MM.1S (cell line): ENCODE measurements at regions not wholly inside any gene's neighbourhood (a gene's known extent, or its start where the extent isn't known, plus 50 kb on each side); places are given as distances from the start of the nearest gene placed in this dataset.

Experiments
- DNase-seq: peaks from one replicate; pipeline ENCODE4 v3.0.0-alpha.2; 2015
- H2AFZ ChIP-seq: fragments of 300-600 bp; sonication (generic); 2 replicates; pipeline ENCODE4 v1.6.0; 2016; ENCODE audit warnings: antibody characterized with exemption, low read length
- H3F3A ChIP-seq: fragments of 300-600 bp; sonication (generic); 2 replicates; pipeline ENCODE4 v1.6.1; 2016; ENCODE audit warnings: mild to moderate bottlenecking, antibody characterized with exemption, low read length, moderate library complexity, mixed read lengths; ENCODE audit not compliant: insufficient read depth
- H3K27ac ChIP-seq: fragments of 300-600 bp; sonication (generic); 2 replicates; pipeline ENCODE4 v1.5.1; 2016; ENCODE audit warnings: mild to moderate bottlenecking, low read length
- H3K27me3 ChIP-seq: fragments of 300-600 bp; sonication (generic); replicated peaks from 2 replicates; pipeline ENCODE4 v1.6.0; 2016; ENCODE audit warnings: low read length; ENCODE audit not compliant: insufficient read depth
- H3K36me3 ChIP-seq: fragments of 300-600 bp; sonication (generic); replicated peaks from 2 replicates; pipeline ENCODE4 v1.6.1; 2016; ENCODE audit warnings: mild to moderate bottlenecking, low read length, mixed read lengths; ENCODE audit not compliant: insufficient read depth
- H3K4me1 ChIP-seq: fragments of 300-600 bp; sonication (generic); 2 replicates; pipeline ENCODE4 v1.6.1; 2016; ENCODE audit warnings: low read length, mixed read lengths
- H3K4me2 ChIP-seq: fragments of 300-600 bp; sonication (generic); 2 replicates; pipeline ENCODE4 v1.6.0; 2016; ENCODE audit warnings: low read depth, low read length
- H3K4me3 ChIP-seq: fragments of 300-600 bp; sonication (generic); 2 replicates; pipeline ENCODE4 v1.5.1; 2016; ENCODE audit warnings: low read length, mixed read lengths
- H3K79me2 ChIP-seq: fragments of 300-600 bp; sonication (generic); 2 replicates; pipeline ENCODE4 v1.6.1; 2016; ENCODE audit warnings: mixed run types, low read length, mixed read lengths
- H3K9ac ChIP-seq: fragments of 300-600 bp; sonication (generic); 2 replicates; pipeline ENCODE4 v1.6.1; 2016; ENCODE audit warnings: low read length, mixed read lengths
- H3K9me2 ChIP-seq: fragments of 300-600 bp; sonication (generic); replicated peaks from 2 replicates; pipeline ENCODE4 v1.6.1; 2016; ENCODE audit warnings: mild to moderate bottlenecking, low read length, mixed read lengths; ENCODE audit not compliant: insufficient read depth
- H3K9me3 ChIP-seq: fragments of 300-600 bp; sonication (generic); replicated peaks from 2 replicates; pipeline ENCODE4 v1.6.1; 2016; ENCODE audit warnings: mild to moderate bottlenecking, low read length, mixed read lengths; ENCODE audit not compliant: insufficient read depth
- H4K20me1 ChIP-seq: fragments of 300-600 bp; sonication (generic); 2 replicates; pipeline ENCODE4 v1.6.1; 2016; ENCODE audit warnings: mild to moderate bottlenecking, low read length, moderate library complexity, mixed read lengths; ENCODE audit not compliant: insufficient read depth
- EZH2 ChIP-seq: fragments of 300-600 bp; sonication (generic); optimal IDR thresholded peaks from 2 replicates; pipeline ENCODE3; 2017; ENCODE audit warnings: low read depth, mild to moderate bottlenecking, antibody characterized with exemption, low read length, mixed read lengths
- EZH2phosphoT487 ChIP-seq: fragments of 300-600 bp; sonication (generic); IDR thresholded peaks from 2 replicates; pipeline ENCODE4 v1.6.1; 2018; ENCODE audit warnings: antibody characterized with exemption, low read length
- TF ChIP-seq, protein P1 (sequence below): fragments of 300-600 bp; sonication (generic); IDR thresholded peaks from 2 replicates; pipeline ENCODE4 v1.5.1; 2016; ENCODE audit warnings: antibody characterized with exemption, low read length, mixed read lengths

GRCh38 chr4:130534651-130535050 is 1438.7 kb downstream of the C4orf33 start:
- Histone ChIP-seq H3K36me3 (no peaks in the 10 kb centered on the region), H3K27ac (no peak overlapping the region), H3K4me3 (no peak overlapping the region), H3K9ac (no peak overlapping the region), H3K4me2 (no peak overlapping the region), H3K9me3 (no peaks in the 10 kb centered on the region), H3K4me1 (no peaks in the 10 kb centered on the region), H2AFZ (no peak overlapping the region), H4K20me1 (no peaks in the 10 kb centered on the region), H3K9me2 (no peaks in the 10 kb centered on the region), H3K79me2 (no peaks in the 10 kb centered on the region), H3F3A (no peaks in the 10 kb centered on the region), H3K27me3 (no peaks in the 10 kb centered on the region)
- TF ChIP-seq EZH2 (no peak), EZH2phosphoT487 (no peak)
- no peak for DNase-seq

DNA sequence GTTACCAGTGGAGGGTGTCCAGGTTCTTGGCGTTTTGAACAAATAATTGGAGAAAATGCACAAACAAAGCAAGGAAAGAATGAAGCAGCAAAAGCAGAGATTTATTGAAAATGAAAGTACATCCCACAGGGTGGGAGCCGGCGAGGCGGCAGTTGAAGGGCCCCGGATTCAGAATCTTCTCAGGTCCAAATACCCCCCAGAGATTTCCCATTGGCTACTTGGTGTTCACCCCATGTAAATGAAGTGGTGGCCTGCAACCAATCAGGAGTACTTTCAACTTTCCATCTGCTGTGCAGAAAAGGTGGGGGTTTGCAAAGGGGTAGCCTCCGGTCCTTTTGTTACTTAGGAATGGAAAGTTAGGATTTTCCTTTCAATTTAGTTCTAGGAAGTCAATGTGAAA is 1447.0 kb downstream of the C4orf33 start:
- Histone ChIP-seq H3K36me3 (no peaks in the 10 kb centered on the region), H3K79me2 (no peaks in the 10 kb centered on the region), H3K9me3 (no peaks in the 10 kb centered on the region), H3K9ac (no peak overlapping the region), H4K20me1 (no peaks in the 10 kb centered on the region), H3K4me1 (no peaks in the 10 kb centered on the region), H2AFZ (no peak overlapping the region), H3K27ac (no peak overlapping the region), H3K27me3 (no peaks in the 10 kb centered on the region), H3F3A (no peaks in the 10 kb centered on the region), H3K4me2 (no peak overlapping the region), H3K9me2 (no peaks in the 10 kb centered on the region), H3K4me3 (no peak overlapping the region)
- DNase-seq: no peak
- TF ChIP-seq, protein P1, sequence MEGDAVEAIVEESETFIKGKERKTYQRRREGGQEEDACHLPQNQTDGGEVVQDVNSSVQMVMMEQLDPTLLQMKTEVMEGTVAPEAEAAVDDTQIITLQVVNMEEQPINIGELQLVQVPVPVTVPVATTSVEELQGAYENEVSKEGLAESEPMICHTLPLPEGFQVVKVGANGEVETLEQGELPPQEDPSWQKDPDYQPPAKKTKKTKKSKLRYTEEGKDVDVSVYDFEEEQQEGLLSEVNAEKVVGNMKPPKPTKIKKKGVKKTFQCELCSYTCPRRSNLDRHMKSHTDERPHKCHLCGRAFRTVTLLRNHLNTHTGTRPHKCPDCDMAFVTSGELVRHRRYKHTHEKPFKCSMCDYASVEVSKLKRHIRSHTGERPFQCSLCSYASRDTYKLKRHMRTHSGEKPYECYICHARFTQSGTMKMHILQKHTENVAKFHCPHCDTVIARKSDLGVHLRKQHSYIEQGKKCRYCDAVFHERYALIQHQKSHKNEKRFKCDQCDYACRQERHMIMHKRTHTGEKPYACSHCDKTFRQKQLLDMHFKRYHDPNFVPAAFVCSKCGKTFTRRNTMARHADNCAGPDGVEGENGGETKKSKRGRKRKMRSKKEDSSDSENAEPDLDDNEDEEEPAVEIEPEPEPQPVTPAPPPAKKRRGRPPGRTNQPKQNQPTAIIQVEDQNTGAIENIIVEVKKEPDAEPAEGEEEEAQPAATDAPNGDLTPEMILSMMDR: no peak
- TF ChIP-seq EZH2phosphoT487 (no peak), EZH2 (no peak)

DNA sequence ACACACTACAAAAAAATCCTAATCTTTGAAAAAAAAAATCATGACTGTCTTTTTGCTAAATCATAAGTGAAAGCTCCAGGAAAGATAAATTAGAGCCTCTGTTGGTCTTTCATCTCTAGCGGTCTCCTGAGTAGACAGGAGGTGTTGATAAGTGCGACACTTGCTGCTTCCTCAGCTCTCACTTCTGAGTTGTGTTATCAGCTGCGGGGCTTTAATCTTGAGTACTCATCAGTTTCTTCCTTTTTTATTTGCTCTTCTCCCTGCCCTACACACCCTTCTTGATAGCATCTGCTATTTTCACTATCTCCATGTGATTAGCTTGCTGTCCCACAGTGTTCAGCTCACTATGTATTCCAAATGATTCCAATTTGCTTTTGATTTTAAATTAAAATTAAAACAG is 1449.2 kb downstream of the C4orf33 start:
- no peaks in the 10 kb centered on the region for H3K79me2 ChIP-seq
- H3K4me1 ChIP-seq: no peaks in the 10 kb centered on the region
- no peaks in the 10 kb centered on the region for H4K20me1 ChIP-seq
- no peak for DNase-seq
- H3K9me3 ChIP-seq: no peaks in the 10 kb centered on the region
- no peak overlapping the region for H3K9ac ChIP-seq
- H3K36me3 ChIP-seq: no peaks in the 10 kb centered on the region
- TF ChIP-seq EZH2 (no peak), EZH2phosphoT487 (no peak)
- TF ChIP-seq, protein P1: no peak
- H3K4me2 ChIP-seq: no peak overlapping the region
- H3K4me3 ChIP-seq: no peak overlapping the region
- H2AFZ ChIP-seq: no peak overlapping the region
- H3F3A ChIP-seq: no peaks in the 10 kb centered on the region
- no peaks in the 10 kb centered on the region for H3K9me2 ChIP-seq
- H3K27me3 ChIP-seq: no peaks in the 10 kb centered on the region
- no peak overlapping the region for H3K27ac ChIP-seq

GRCh38 chr4:130545596-130545995 is 1449.6 kb downstream of the C4orf33 start:
- Histone ChIP-seq H2AFZ (no peak overlapping the region), H3K36me3 (no peaks in the 10 kb centered on the region), H3K9me3 (no peaks in the 10 kb centered on the region), H4K20me1 (no peaks in the 10 kb centered on the region), H3K27me3 (no peaks in the 10 kb centered on the region), H3K9me2 (no peaks in the 10 kb centered on the region), H3K4me2 (no peak overlapping the region), H3K4me1 (no peaks in the 10 kb centered on the region), H3K9ac (no peak overlapping the region), H3K27ac (no peak overlapping the region), H3K4me3 (no peak overlapping the region), H3K79me2 (no peaks in the 10 kb centered on the region), H3F3A (no peaks in the 10 kb centered on the region)
- TF ChIP-seq, protein P1: no peak
- TF ChIP-seq EZH2 (no peak), EZH2phosphoT487 (no peak)
- no peak for DNase-seq
